OCI-LY3 (cell line): ENCODE measurements at regions not wholly inside any gene's neighbourhood (a gene's known extent, or its start where the extent isn't known, plus 50 kb on each side); places are given as distances from the start of the nearest gene placed in this dataset.

Source experiments
- CTCF ChIP-seq: fragments of 200-600, 300-600 bp; sonication (generic); IDR thresholded peaks from 2 replicates; pipeline ENCODE4 v1.5.1; 2014; ENCODE audit warnings: antibody characterized with exemption, low read length, low read depth
- EZH2phosphoT487 ChIP-seq: fragments of 200-600 bp; shearing (Covaris generic); IDR thresholded peaks from 2 replicates; pipeline ENCODE4 v1.6.1; 2018; ENCODE audit warnings: antibody characterized with exemption, mixed run types, low read depth

DNA sequence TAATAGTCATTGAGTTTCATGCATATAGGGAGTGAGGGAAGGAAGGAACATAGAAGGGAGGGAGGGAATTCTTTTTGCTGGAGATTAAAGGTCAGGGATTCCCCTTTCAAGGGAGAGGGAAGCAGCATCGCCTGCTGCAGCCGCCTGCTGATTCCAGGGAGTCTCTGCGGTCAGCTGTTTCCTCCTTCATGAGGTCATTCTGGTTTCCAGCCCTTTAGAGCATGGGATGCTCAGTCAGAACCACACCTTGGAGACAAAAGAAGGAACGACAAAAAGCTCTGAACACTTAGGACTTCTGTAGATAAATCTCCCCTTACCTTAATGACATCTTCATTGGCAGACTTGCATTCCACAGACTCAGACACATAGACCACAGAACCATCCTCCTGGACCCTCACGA, 923.0 kb upstream of the TMEM132C start:
- TF ChIP-seq CTCF (no peak), EZH2phosphoT487 (no peak)
